Activated naive CD8-positive, alpha-beta T cell treated with anti-CD3 and anti-CD28 coated beads for 36 hours (primary cell): ENCODE measurements at regions not wholly inside any gene's neighbourhood (a gene's known extent, or its start where the extent isn't known, plus 50 kb on each side); places are given as distances from the start of the nearest gene placed in this dataset.

ENCODE experiments used
- DNase-seq: peaks from one replicate; pipeline ENCODE4 v3.0.0; 2021
- H3K27ac Mint-ChIP-seq: one replicate; pipeline ENCODE4 v1.8.0; 2022; ENCODE audit warnings: mild to moderate bottlenecking, moderate library complexity, mixed read lengths
- H3K27me3 Mint-ChIP-seq: one replicate; pipeline ENCODE4 v1.8.0; 2022; ENCODE audit warnings: mild to moderate bottlenecking, mixed read lengths
- H3K36me3 Mint-ChIP-seq: one replicate; pipeline ENCODE4 v1.8.0; 2021; ENCODE audit warnings: mild to moderate bottlenecking, mixed read lengths
- H3K4me1 Mint-ChIP-seq: one replicate; pipeline ENCODE4 v1.8.0; 2021; ENCODE audit warnings: mixed read lengths
- H3K4me3 Mint-ChIP-seq: one replicate; pipeline ENCODE4 v1.8.0; 2022; ENCODE audit warnings: mild to moderate bottlenecking, moderate library complexity, mixed read lengths
- H3K9me3 Mint-ChIP-seq: one replicate; pipeline ENCODE4 v1.8.0; 2022; ENCODE audit warnings: mixed read lengths

DNA sequence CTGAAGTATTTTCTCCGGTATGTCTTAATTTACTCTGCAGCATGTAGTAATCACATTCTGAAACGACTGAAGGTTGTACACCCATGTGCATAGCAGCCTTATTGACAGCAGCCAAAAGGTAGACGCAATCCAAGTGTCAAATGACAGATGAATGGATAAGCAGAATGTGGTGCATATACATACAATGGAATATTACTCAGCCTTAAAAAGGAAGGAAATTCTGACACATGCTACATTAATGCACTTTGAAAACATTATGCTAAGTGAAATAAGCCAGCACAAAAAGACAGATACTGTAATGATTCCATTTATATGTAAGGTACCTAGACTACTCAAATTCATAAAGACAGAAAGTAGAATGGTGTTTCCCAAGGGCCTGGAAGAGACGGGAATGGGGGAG lies 88.0 kb upstream of the EFEMP1 start:
- Mint-ChIP-seq H3K36me3 (no peaks in the 10 kb centered on the region), H3K9me3 (no peaks in the 10 kb centered on the region), H3K27me3 (no peaks in the 10 kb centered on the region), H3K27ac (no peak overlapping the region), H3K4me1 (peaks cover 2% of the 10 kb centered on the region), H3K4me3 (no peak overlapping the region)
- DNase-seq, result no peak

GRCh38 chr2:56012221-56012765 lies 88.7 kb upstream of the EFEMP1 start:
- H3K4me1 Mint-ChIP-seq, result peaks cover 2% of the 10 kb centered on the region
- no peak overlapping the region for H3K4me3 Mint-ChIP-seq
- H3K36me3 Mint-ChIP-seq, result no peaks in the 10 kb centered on the region
- DNase-seq, result no peak
- H3K27me3 Mint-ChIP-seq, result no peaks in the 10 kb centered on the region
- no peak overlapping the region for H3K27ac Mint-ChIP-seq
- H3K9me3 Mint-ChIP-seq, result no peaks in the 10 kb centered on the region

DNA sequence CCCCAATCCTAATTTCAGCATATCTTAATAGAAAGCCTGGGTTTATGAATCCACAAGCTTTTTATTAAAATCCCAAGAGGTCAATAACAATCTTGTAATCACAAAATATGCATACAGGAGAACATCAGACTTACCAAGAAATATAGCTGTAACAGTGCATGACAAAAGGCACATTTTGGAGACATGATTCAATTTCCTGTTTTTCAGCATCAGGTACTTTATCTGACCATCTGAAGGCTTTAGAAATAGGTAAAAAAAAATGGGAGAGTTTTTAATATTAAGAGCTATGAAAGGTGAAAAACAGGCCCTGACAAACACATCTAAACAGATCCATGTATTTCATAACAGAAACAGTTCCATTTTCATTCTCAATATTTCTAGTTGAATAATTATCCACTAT lies 89.9 kb upstream of the EFEMP1 start:
- no peaks in the 10 kb centered on the region for H3K36me3 Mint-ChIP-seq
- no peak overlapping the region for H3K27ac Mint-ChIP-seq
- peaks cover 2% of the 10 kb centered on the region for H3K4me1 Mint-ChIP-seq
- H3K4me3 Mint-ChIP-seq, result no peak overlapping the region
- H3K9me3 Mint-ChIP-seq, result no peaks in the 10 kb centered on the region
- DNase-seq, result no peak
- H3K27me3 Mint-ChIP-seq, result no peaks in the 10 kb centered on the region

GRCh38 chr2:56014046-56014730 lies 90.6 kb upstream of the EFEMP1 start:
- Mint-ChIP-seq H3K4me1 (peaks cover 2% of the 10 kb centered on the region), H3K27me3 (no peaks in the 10 kb centered on the region), H3K4me3 (no peak overlapping the region), H3K36me3 (no peaks in the 10 kb centered on the region), H3K9me3 (no peaks in the 10 kb centered on the region), H3K27ac (no peak overlapping the region)
- no peak for DNase-seq

DNA sequence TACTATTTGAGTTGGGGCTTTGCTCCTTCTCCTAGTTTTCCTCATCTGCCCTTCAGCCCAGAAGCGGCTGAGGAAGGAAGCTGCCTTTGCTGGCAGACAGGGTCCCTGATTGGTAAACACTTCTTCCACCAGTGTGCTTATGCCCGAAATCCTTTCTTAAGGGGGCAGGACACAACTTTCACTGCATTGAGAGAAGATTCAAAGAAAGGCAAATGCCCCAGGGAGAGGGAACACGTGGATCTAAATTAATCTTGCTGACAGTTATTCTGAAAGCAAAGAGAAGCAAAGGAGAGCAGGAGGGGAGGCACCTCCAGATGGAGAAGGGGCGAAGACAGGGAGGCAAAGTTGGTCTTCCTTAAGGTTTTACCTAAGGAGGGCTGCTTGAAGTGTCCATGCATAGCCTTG lies 92.1 kb upstream of the EFEMP1 start:
- Mint-ChIP-seq H3K36me3 (no peaks in the 10 kb centered on the region), H3K9me3 (no peaks in the 10 kb centered on the region), H3K27ac (no peak overlapping the region), H3K4me1 (peaks cover 2% of the 10 kb centered on the region), H3K27me3 (no peaks in the 10 kb centered on the region), H3K4me3 (no peak overlapping the region)
- DNase-seq, result no peak

- H3K27ac Mint-ChIP-seq, result no peak overlapping the region
- no peak for DNase-seq
- no peak overlapping the region for H3K4me3 Mint-ChIP-seq
- H3K36me3 Mint-ChIP-seq, result no peaks in the 10 kb centered on the region
- no peaks in the 10 kb centered on the region for H3K9me3 Mint-ChIP-seq
- peaks cover 2% of the 10 kb centered on the region for H3K4me1 Mint-ChIP-seq
- H3K27me3 Mint-ChIP-seq, result no peaks in the 10 kb centered on the region
Observed at GRCh38 chr2:56017784-56018183, 94.2 kb upstream of the EFEMP1 start.

GRCh38 chr2:56018267-56018666 lies 94.7 kb upstream of the EFEMP1 start:
- H3K36me3 Mint-ChIP-seq, result no peaks in the 10 kb centered on the region
- peaks cover 2% of the 10 kb centered on the region for H3K4me1 Mint-ChIP-seq
- H3K27me3 Mint-ChIP-seq, result no peaks in the 10 kb centered on the region
- DNase-seq, result no peak
- no peak overlapping the region for H3K4me3 Mint-ChIP-seq
- H3K27ac Mint-ChIP-seq, result no peak overlapping the region
- H3K9me3 Mint-ChIP-seq, result no peaks in the 10 kb centered on the region

GRCh38 chr2:56021136-56021474 lies 97.5 kb upstream of the EFEMP1 start:
- Mint-ChIP-seq H3K4me3 (no peak overlapping the region), H3K27me3 (no peaks in the 10 kb centered on the region), H3K27ac (no peak overlapping the region), H3K36me3 (no peaks in the 10 kb centered on the region), H3K9me3 (no peaks in the 10 kb centered on the region), H3K4me1 (no peaks in the 10 kb centered on the region)
- no peak for DNase-seq

GRCh38 chr2:56021579-56021978 lies 98.0 kb upstream of the EFEMP1 start:
- Mint-ChIP-seq H3K36me3 (no peaks in the 10 kb centered on the region), H3K9me3 (no peaks in the 10 kb centered on the region), H3K27ac (no peak overlapping the region), H3K4me1 (no peaks in the 10 kb centered on the region), H3K4me3 (no peak overlapping the region), H3K27me3 (no peaks in the 10 kb centered on the region)
- no peak for DNase-seq

GRCh38 chr2:56025469-56026193 lies 102.0 kb upstream of the EFEMP1 start:
- no peak overlapping the region for H3K27ac Mint-ChIP-seq
- no peaks in the 10 kb centered on the region for H3K9me3 Mint-ChIP-seq
- DNase-seq, result no peak
- H3K4me3 Mint-ChIP-seq, result no peak overlapping the region
- no peaks in the 10 kb centered on the region for H3K4me1 Mint-ChIP-seq
- no peaks in the 10 kb centered on the region for H3K36me3 Mint-ChIP-seq
- H3K27me3 Mint-ChIP-seq, result no peaks in the 10 kb centered on the region

GRCh38 chr2:56026828-56027227 lies 103.2 kb upstream of the EFEMP1 start:
- no peaks in the 10 kb centered on the region for H3K9me3 Mint-ChIP-seq
- no peak overlapping the region for H3K4me3 Mint-ChIP-seq
- no peak for DNase-seq
- H3K27ac Mint-ChIP-seq, result no peak overlapping the region
- H3K27me3 Mint-ChIP-seq, result no peaks in the 10 kb centered on the region
- no peaks in the 10 kb centered on the region for H3K36me3 Mint-ChIP-seq
- H3K4me1 Mint-ChIP-seq, result no peaks in the 10 kb centered on the region

DNA sequence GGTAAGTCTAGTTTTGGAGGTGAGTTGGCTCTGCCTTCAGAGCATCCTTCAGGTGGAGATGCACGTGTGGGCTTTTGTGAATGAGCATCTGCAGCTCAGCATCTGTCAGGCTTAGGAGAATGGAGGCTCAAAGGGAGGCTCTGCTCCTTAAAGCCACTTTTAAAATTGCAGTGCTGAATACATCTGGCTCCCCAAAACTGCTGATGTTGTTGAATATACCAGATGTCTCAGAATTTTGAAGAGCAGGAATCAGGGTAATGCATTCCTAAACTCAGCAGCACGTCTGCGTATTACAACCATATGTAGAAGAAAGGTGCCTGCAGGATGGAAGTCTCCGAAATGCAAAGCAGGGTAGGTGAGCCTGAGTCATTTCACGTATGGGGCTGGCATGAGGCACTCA lies 106.5 kb upstream of the EFEMP1 start:
- Mint-ChIP-seq H3K4me3 (no peak overlapping the region), H3K27me3 (no peaks in the 10 kb centered on the region), H3K36me3 (no peaks in the 10 kb centered on the region), H3K27ac (no peak overlapping the region), H3K9me3 (no peaks in the 10 kb centered on the region), H3K4me1 (no peaks in the 10 kb centered on the region)
- no peak for DNase-seq

DNA sequence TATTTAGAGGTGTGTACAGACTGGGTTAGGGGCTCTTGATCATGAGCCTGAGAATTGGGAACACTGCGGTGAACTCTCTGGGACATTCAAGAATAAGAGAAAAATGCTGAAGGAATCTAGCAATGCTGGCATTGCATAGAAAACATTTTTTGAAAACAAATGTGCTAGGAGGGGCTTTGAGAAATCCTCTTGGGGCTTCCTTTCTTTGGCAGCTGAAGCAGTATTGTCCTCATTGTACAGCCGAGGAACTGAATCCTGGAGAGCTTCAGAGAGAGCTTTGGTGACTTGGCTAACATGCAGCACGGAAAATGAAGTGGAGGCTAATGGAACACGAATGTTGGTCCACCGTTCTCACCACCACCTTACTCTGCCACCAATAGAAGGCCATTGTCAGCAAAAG lies 107.3 kb upstream of the EFEMP1 start:
- Mint-ChIP-seq H3K27me3 (no peaks in the 10 kb centered on the region), H3K9me3 (no peaks in the 10 kb centered on the region), H3K4me3 (no peak overlapping the region), H3K27ac (no peak overlapping the region), H3K4me1 (no peaks in the 10 kb centered on the region), H3K36me3 (no peaks in the 10 kb centered on the region)
- no peak for DNase-seq

DNA sequence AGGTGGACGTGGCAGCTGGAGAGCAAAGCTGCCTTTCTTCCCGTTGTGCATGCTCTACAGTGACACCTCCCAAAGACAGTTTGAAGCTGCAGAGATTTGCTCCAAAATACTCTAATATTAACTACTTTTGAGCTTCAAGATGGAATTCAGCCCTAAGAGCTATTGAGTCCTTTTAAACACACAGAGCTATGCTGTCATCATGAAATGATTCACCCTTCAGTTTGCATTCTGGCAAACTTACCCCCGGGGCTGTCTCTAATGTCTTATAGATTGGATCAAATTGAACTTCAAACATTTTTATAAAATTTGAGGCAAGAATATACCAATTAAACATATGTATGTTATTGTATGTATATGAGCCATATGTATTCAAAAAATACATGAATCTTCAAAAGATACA lies 110.7 kb upstream of the EFEMP1 start:
- DNase-seq, result no peak
- no peaks in the 10 kb centered on the region for H3K36me3 Mint-ChIP-seq
- H3K9me3 Mint-ChIP-seq, result no peaks in the 10 kb centered on the region
- H3K27me3 Mint-ChIP-seq, result no peaks in the 10 kb centered on the region
- no peak overlapping the region for H3K4me3 Mint-ChIP-seq
- no peak overlapping the region for H3K27ac Mint-ChIP-seq
- no peaks in the 10 kb centered on the region for H3K4me1 Mint-ChIP-seq

DNA sequence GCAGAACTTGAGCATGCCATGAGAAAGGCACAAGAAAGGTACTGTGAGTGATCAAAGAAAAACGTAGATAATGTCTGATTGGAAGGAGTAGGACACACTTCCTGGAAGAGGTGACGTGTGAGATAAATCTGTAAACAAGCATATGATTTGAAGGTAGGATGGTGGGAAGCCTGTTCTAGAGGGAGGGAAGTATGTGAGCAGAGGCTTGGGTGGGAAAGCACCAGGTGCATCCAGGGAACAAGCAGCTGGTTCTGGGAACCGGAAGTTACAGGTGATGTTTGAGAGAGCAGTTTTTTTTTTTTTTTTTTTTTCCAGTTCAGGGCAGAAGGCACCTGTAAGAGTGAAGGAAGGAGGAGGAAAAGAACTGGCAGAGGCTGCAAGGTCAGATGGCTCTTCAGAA lies 116.6 kb upstream of the EFEMP1 start:
- Mint-ChIP-seq H3K4me3 (no peak overlapping the region), H3K36me3 (no peaks in the 10 kb centered on the region), H3K27me3 (no peaks in the 10 kb centered on the region), H3K27ac (no peak overlapping the region), H3K4me1 (no peaks in the 10 kb centered on the region), H3K9me3 (no peaks in the 10 kb centered on the region)
- no peak for DNase-seq

DNA sequence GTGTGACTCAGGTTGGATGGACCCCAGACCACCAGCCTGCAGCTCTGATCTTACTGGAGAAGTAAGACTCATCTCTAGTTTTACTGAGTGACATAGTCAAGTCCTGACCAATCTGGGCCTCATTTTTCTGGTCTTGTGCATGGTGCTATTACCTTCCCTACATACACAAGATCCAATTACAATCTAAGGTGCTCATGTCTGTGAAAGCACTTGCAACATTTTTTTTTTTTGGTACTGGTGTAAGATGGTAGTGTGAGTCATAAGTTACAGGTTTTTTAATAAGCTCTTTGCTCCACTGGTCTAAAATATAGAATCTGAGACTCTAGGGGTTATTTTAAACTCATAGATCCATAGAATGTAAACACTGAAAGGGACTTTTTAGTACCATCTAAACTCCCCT lies 117.3 kb upstream of the EFEMP1 start:
- no peaks in the 10 kb centered on the region for H3K4me1 Mint-ChIP-seq
- no peaks in the 10 kb centered on the region for H3K27me3 Mint-ChIP-seq
- no peaks in the 10 kb centered on the region for H3K9me3 Mint-ChIP-seq
- no peak for DNase-seq
- H3K36me3 Mint-ChIP-seq, result no peaks in the 10 kb centered on the region
- H3K4me3 Mint-ChIP-seq, result no peak overlapping the region
- no peak overlapping the region for H3K27ac Mint-ChIP-seq
